ENCODE measurements at regions not wholly inside any gene's neighbourhood (a gene's known extent, or its start where the extent isn't known, plus 50 kb on each side); places are given as distances from the start of the nearest gene placed in this dataset.

GRCh38 chr10:25694971-25695370, 239.1 kb upstream of the MYO3A start:
- DNase-seq, result no peak
- POLR2A ChIA-PET (ENCODE audit: unreplicated experiment), result no interaction called here
- no peak for ATAC-seq
- no peaks in the 10 kb centered on the region for H3F3A ChIP-seq (ENCODE audit: low read length, unreplicated experiment)
- H3K4me3 ChIP-seq (ENCODE audit: low read length), result no peak overlapping the region
- no peaks in the 10 kb centered on the region for H3K9me2 ChIP-seq (replicated peaks; ENCODE audit: low read length)
- no peak overlapping the region for H3K27ac ChIP-seq (ENCODE audit: low read length)
- no peaks in the 10 kb centered on the region for H3K79me2 ChIP-seq (ENCODE audit: low read length)
- TF ChIP-seq EZH2 (IDR thresholded peaks at IDR 0.05; ENCODE audit: low read length, unreplicated experiment), result no peak
- TF ChIP-seq EZH2phosphoT487 (IDR thresholded peaks at IDR 0.05; ENCODE audit: borderline replicate concordance, low read length), result no peak
- TF ChIP-seq CTCF (conservative IDR thresholded peaks at IDR 0.05; ENCODE audit: low read depth, low read length), result no peak
- H3K4me1 ChIP-seq (ENCODE audit: insufficient read depth, low read length), result no peaks in the 10 kb centered on the region
- CTCF ChIA-PET, result no interaction called here
- BruUV-seq (replicated peaks), result no TSS peak
- H3K4me2 ChIP-seq (ENCODE audit: low read length), result no peak overlapping the region
- intact Hi-C loops (cut with micrococcal nuclease), result no loop called here
- no peak overlapping the region for H3K9ac ChIP-seq (ENCODE audit: low read length)
- no peaks in the 10 kb centered on the region for H3K9me3 ChIP-seq (ENCODE audit: low read length)
- H4K20me1 ChIP-seq (ENCODE audit: low read length), result no peaks in the 10 kb centered on the region
- no peaks in the 10 kb centered on the region for H3K27me3 ChIP-seq (ENCODE audit: low read length)
- no peaks in the 10 kb centered on the region for H3K36me3 ChIP-seq (ENCODE audit: low read depth, low read length)
- no peak overlapping the region for H2AFZ ChIP-seq (ENCODE audit: low read length)

- no peaks in the 10 kb centered on the region for H3K36me3 ChIP-seq (ENCODE audit: low read depth, low read length)
- no peaks in the 10 kb centered on the region for H4K20me1 ChIP-seq (ENCODE audit: low read length)
- no peak for ATAC-seq
- H3K27me3 ChIP-seq (ENCODE audit: low read length), result no peaks in the 10 kb centered on the region
- H3K9me3 ChIP-seq (ENCODE audit: low read length), result no peaks in the 10 kb centered on the region
- BruUV-seq (replicated peaks), result no TSS peak
- H3K79me2 ChIP-seq (ENCODE audit: low read length), result no peaks in the 10 kb centered on the region
- no peaks in the 10 kb centered on the region for H3F3A ChIP-seq (ENCODE audit: low read length, unreplicated experiment)
- ChIA-PET POLR2A (ENCODE audit: unreplicated experiment) (no interaction called here), CTCF (no interaction called here)
- TF ChIP-seq EZH2 (IDR thresholded peaks at IDR 0.05; ENCODE audit: low read length, unreplicated experiment), result no peak
- TF ChIP-seq CTCF (conservative IDR thresholded peaks at IDR 0.05; ENCODE audit: low read depth, low read length), result no peak
- TF ChIP-seq EZH2phosphoT487 (IDR thresholded peaks at IDR 0.05; ENCODE audit: borderline replicate concordance, low read length), result no peak
- intact Hi-C loops (cut with micrococcal nuclease), result no loop called here
- no peak overlapping the region for H2AFZ ChIP-seq (ENCODE audit: low read length)
- no peak overlapping the region for H3K4me2 ChIP-seq (ENCODE audit: low read length)
- no peak overlapping the region for H3K27ac ChIP-seq (ENCODE audit: low read length)
- H3K9ac ChIP-seq (ENCODE audit: low read length), result no peak overlapping the region
- no peaks in the 10 kb centered on the region for H3K9me2 ChIP-seq (replicated peaks; ENCODE audit: low read length)
- no peak for DNase-seq
- H3K4me3 ChIP-seq (ENCODE audit: low read length), result no peak overlapping the region
- H3K4me1 ChIP-seq (ENCODE audit: insufficient read depth, low read length), result no peaks in the 10 kb centered on the region
Observed at GRCh38 chr10:25695586-25695985, 238.4 kb upstream of the MYO3A start.

GRCh38 chr10:25696013-25696708, 237.9 kb upstream of the MYO3A start:
- no peak for ATAC-seq
- no peak overlapping the region for H3K9ac ChIP-seq (ENCODE audit: low read length)
- TF ChIP-seq CTCF (conservative IDR thresholded peaks at IDR 0.05; ENCODE audit: low read depth, low read length) (no peak), EZH2 (IDR thresholded peaks at IDR 0.05; ENCODE audit: low read length, unreplicated experiment) (no peak), EZH2phosphoT487 (IDR thresholded peaks at IDR 0.05; ENCODE audit: borderline replicate concordance, low read length) (no peak)
- H3K4me2 ChIP-seq (ENCODE audit: low read length), result no peak overlapping the region
- no peak overlapping the region for H3K27ac ChIP-seq (ENCODE audit: low read length)
- no peaks in the 10 kb centered on the region for H4K20me1 ChIP-seq (ENCODE audit: low read length)
- H3K9me2 ChIP-seq (replicated peaks; ENCODE audit: low read length), result no peaks in the 10 kb centered on the region
- ChIA-PET CTCF (no interaction called here), POLR2A (ENCODE audit: unreplicated experiment) (no interaction called here)
- no peaks in the 10 kb centered on the region for H3K36me3 ChIP-seq (ENCODE audit: low read depth, low read length)
- H3K9me3 ChIP-seq (ENCODE audit: low read length), result no peaks in the 10 kb centered on the region
- H3K27me3 ChIP-seq (ENCODE audit: low read length), result no peaks in the 10 kb centered on the region
- no peaks in the 10 kb centered on the region for H3K79me2 ChIP-seq (ENCODE audit: low read length)
- no peak overlapping the region for H3K4me3 ChIP-seq (ENCODE audit: low read length)
- intact Hi-C loops (cut with micrococcal nuclease), result no loop called here
- DNase-seq, result no peak
- BruUV-seq (replicated peaks), result no TSS peak
- no peaks in the 10 kb centered on the region for H3K4me1 ChIP-seq (ENCODE audit: insufficient read depth, low read length)
- no peak overlapping the region for H2AFZ ChIP-seq (ENCODE audit: low read length)
- no peaks in the 10 kb centered on the region for H3F3A ChIP-seq (ENCODE audit: low read length, unreplicated experiment)

All from PC-3 (cell line).